ENCODE measurements at regions not wholly inside any gene's neighbourhood (a gene's known extent, or its start where the extent isn't known, plus 50 kb on each side); places are given as distances from the start of the nearest gene placed in this dataset.

DNA sequence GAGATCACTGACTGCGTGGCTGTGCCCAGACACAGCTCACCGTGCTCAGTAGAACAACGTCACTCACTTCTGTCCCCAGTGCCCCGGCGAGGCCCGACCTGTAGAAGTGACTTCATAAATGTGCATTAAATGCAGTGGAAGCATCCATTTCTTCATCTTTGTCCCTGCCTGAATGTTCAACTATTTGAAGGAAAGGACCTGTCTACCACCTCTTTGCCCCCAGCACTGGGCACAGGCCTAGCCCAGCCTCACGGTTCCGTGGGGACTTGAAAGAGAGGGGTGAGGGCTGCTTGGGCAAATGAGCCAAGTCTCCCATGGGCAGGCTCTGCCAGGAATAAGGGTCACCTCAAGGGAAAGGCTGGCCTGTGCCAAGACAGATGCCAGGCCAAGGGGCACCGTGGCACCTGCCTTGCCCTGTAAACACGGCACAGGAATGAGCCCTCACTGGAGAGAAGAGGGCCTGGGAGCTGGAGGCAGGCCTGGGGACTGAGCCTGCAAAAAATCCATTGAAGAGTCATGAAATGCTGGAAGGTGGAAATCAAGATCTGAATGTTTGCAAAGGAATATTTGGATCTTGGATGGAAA lies 845.3 kb downstream of the BRD1 start:
- TF ChIP-seq, protein P1, sequence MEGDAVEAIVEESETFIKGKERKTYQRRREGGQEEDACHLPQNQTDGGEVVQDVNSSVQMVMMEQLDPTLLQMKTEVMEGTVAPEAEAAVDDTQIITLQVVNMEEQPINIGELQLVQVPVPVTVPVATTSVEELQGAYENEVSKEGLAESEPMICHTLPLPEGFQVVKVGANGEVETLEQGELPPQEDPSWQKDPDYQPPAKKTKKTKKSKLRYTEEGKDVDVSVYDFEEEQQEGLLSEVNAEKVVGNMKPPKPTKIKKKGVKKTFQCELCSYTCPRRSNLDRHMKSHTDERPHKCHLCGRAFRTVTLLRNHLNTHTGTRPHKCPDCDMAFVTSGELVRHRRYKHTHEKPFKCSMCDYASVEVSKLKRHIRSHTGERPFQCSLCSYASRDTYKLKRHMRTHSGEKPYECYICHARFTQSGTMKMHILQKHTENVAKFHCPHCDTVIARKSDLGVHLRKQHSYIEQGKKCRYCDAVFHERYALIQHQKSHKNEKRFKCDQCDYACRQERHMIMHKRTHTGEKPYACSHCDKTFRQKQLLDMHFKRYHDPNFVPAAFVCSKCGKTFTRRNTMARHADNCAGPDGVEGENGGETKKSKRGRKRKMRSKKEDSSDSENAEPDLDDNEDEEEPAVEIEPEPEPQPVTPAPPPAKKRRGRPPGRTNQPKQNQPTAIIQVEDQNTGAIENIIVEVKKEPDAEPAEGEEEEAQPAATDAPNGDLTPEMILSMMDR (conservative IDR thresholded peaks at IDR 0.05; ENCODE audit: low read length): no peak
- no peak for TF ChIP-seq EZH2phosphoT487 (IDR thresholded peaks at IDR 0.05; ENCODE audit: borderline replicate concordance)

DNA sequence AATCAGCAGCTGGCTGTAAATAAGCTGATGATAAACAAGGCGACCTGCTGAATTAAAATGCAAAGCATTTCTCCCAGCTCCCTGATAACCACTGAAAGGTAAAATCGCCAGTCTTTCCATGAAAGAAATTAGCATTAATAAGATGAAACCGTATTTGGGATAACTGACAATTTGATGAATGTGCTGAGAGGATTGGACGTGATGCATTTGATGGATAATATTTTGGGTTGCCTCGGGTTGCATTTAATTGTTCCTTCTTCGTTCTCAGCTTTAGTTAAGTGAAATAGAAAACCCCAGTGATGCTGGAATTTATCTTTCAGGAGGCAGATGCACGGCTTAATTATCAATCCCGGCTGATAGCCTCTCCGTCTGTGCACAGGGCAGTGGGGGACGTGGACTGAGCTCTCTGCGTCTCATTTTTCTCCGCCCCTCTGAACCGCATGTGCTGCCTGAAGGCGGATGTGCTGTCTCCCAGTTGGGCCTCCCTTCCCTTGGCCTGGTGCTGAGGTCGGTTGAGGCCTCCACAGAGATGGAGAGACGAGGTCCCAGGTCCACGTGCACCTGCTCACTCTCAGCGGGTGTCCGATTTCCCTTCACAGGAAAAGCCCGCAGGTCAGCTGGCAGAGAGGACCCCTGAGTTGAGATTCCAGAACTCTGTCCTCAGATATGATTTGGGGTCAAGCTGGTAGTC lies 846.2 kb downstream of the BRD1 start:
- Histone ChIP-seq H3K9ac (ENCODE audit: low read depth, low read length, poor library complexity, severe bottlenecking) (no peak overlapping the region), H3K36me3 (ENCODE audit: insufficient read depth, low read length) (no peaks in the 10 kb centered on the region), H3K4me1 (ENCODE audit: insufficient read depth, low read length, poor library complexity, severe bottlenecking) (no peaks in the 10 kb centered on the region), H3F3A (ENCODE audit: low read depth) (no peaks in the 10 kb centered on the region), H3K27me3 (ENCODE audit: insufficient read depth, low read length, poor library complexity, severe bottlenecking) (no peaks in the 10 kb centered on the region), H2AFZ (ENCODE audit: low read length) (no peak overlapping the region), H4K20me1 (ENCODE audit: insufficient read depth, low read length, poor library complexity, severe bottlenecking) (no peaks in the 10 kb centered on the region), H3K9me2 (replicated peaks; ENCODE audit: low read depth, low read length) (no peaks in the 10 kb centered on the region), H3K4me2 (ENCODE audit: low read depth, low read length, poor library complexity, severe bottlenecking) (no peak overlapping the region), H3K79me2 (ENCODE audit: insufficient read depth, low read length) (no peaks in the 10 kb centered on the region), H3K9me3 (ENCODE audit: insufficient read depth, low read depth, low read length) (peaks cover 9% of the 10 kb centered on the region; the same call in 1 of the 2 replicates), H3K4me3 (ENCODE audit: low read length, poor library complexity, severe bottlenecking) (no peak overlapping the region)
- TF ChIP-seq, protein P1 (conservative IDR thresholded peaks at IDR 0.05; ENCODE audit: low read length): no peak
- TF ChIP-seq EZH2phosphoT487 (IDR thresholded peaks at IDR 0.05; ENCODE audit: borderline replicate concordance): no peak

More for the DNA sequence above, 845.3 kb downstream of the BRD1 start:
- Histone ChIP-seq H3K4me1 (ENCODE audit: insufficient read depth, low read length, poor library complexity, severe bottlenecking) (no peaks in the 10 kb centered on the region), H3K36me3 (ENCODE audit: insufficient read depth, low read length) (no peaks in the 10 kb centered on the region), H3K9ac (ENCODE audit: low read depth, low read length, poor library complexity, severe bottlenecking) (no peak overlapping the region), H3K4me2 (ENCODE audit: low read depth, low read length, poor library complexity, severe bottlenecking) (no peak overlapping the region), H3K4me3 (ENCODE audit: low read length, poor library complexity, severe bottlenecking) (no peak overlapping the region), H3F3A (ENCODE audit: low read depth) (no peaks in the 10 kb centered on the region), H3K27me3 (ENCODE audit: insufficient read depth, low read length, poor library complexity, severe bottlenecking) (no peaks in the 10 kb centered on the region), H4K20me1 (ENCODE audit: insufficient read depth, low read length, poor library complexity, severe bottlenecking) (no peaks in the 10 kb centered on the region), H3K9me2 (replicated peaks; ENCODE audit: low read depth, low read length) (no peaks in the 10 kb centered on the region), H3K79me2 (ENCODE audit: insufficient read depth, low read length) (no peaks in the 10 kb centered on the region), H2AFZ (ENCODE audit: low read length) (no peak overlapping the region), H3K9me3 (ENCODE audit: insufficient read depth, low read depth, low read length) (peaks cover 9% of the 10 kb centered on the region; the same call in 1 of the 2 replicates)

DNA sequence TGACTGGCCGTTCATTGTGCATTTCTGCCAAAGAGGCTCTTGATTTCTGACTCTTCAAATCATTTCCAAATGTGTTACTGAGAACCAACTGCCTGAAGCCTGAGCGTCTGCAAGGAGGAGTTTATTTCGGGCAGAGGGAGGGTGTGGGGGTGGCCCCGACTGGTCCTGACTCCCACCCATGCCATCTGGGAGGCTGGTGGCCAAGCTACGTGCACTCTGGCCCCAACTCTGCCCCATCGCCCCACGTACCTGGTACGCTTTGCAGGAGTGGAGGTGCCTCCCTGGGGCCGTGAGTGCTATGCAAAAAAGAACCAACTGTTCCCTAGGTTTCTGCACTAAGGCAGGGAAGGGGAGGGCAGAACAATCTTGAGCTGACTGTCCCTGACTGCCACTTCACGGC lies 846.8 kb downstream of the BRD1 start:
- Histone ChIP-seq H3K9me3 (ENCODE audit: insufficient read depth, low read depth, low read length) (peaks cover 9% of the 10 kb centered on the region; the same call in 1 of the 2 replicates), H3K4me3 (ENCODE audit: low read length, poor library complexity, severe bottlenecking) (no peak overlapping the region), H4K20me1 (ENCODE audit: insufficient read depth, low read length, poor library complexity, severe bottlenecking) (no peaks in the 10 kb centered on the region), H3K4me2 (ENCODE audit: low read depth, low read length, poor library complexity, severe bottlenecking) (no peak overlapping the region), H3K9me2 (replicated peaks; ENCODE audit: low read depth, low read length) (no peaks in the 10 kb centered on the region), H3K36me3 (ENCODE audit: insufficient read depth, low read length) (no peaks in the 10 kb centered on the region), H3K27me3 (ENCODE audit: insufficient read depth, low read length, poor library complexity, severe bottlenecking) (no peaks in the 10 kb centered on the region), H3K4me1 (ENCODE audit: insufficient read depth, low read length, poor library complexity, severe bottlenecking) (no peaks in the 10 kb centered on the region), H2AFZ (ENCODE audit: low read length) (no peak overlapping the region), H3K79me2 (ENCODE audit: insufficient read depth, low read length) (no peaks in the 10 kb centered on the region), H3F3A (ENCODE audit: low read depth) (no peaks in the 10 kb centered on the region), H3K9ac (ENCODE audit: low read depth, low read length, poor library complexity, severe bottlenecking) (no peak overlapping the region)
- TF ChIP-seq EZH2phosphoT487 (IDR thresholded peaks at IDR 0.05; ENCODE audit: borderline replicate concordance): no peak
- TF ChIP-seq, protein P1 (conservative IDR thresholded peaks at IDR 0.05; ENCODE audit: low read length): no peak
